SW480 (cell line): ENCODE measurements at regions not wholly inside any gene's neighbourhood (a gene's known extent, or its start where the extent isn't known, plus 50 kb on each side); places are given as distances from the start of the nearest gene placed in this dataset.
"Not testable (repeated sequence)": the region's sequence is repeated elsewhere in the genome, so short reads cannot be mapped to it uniquely, and the experiment has no call there.

Source experiments
- DNase-seq: peaks from one replicate; pipeline ENCODE4 v3.0.0-alpha.2; 2016; ENCODE audit warnings: low spot score

- DNase-seq: no peak
Measured at GRCh38 chr5:27810458-27810857, 772.1 kb upstream of the CDH9 start.

- no peak for DNase-seq
Measured at GRCh38 chr5:27797220-27797619, 758.8 kb upstream of the CDH9 start.

- DNase-seq: no peak
Measured at GRCh38 chr5:27788184-27788583, 749.8 kb upstream of the CDH9 start.

GRCh38 chr5:27784317-27784716 lies 745.9 kb upstream of the CDH9 start:
- no peak for DNase-seq

GRCh38 chr5:27778121-27778520 lies 739.7 kb upstream of the CDH9 start:
- no peak for DNase-seq

- no peak for DNase-seq
Measured at GRCh38 chr5:27773636-27774035, 735.2 kb upstream of the CDH9 start.

- DNase-seq: no peak
Measured at GRCh38 chr5:27773166-27773565, 734.8 kb upstream of the CDH9 start.

- DNase-seq: no peak
Measured at GRCh38 chr5:27769748-27770402, 731.5 kb upstream of the CDH9 start.

- no peak for DNase-seq
Measured at GRCh38 chr5:27748847-27749246, 710.5 kb upstream of the CDH9 start.

GRCh38 chr5:27743383-27743979 lies 705.1 kb upstream of the CDH9 start:
- not testable (repeated sequence) for DNase-seq

GRCh38 chr5:27742805-27743204 lies 704.4 kb upstream of the CDH9 start:
- DNase-seq: no peak

GRCh38 chr5:27734838-27735237 lies 696.5 kb upstream of the CDH9 start:
- DNase-seq: no peak

GRCh38 chr5:27733237-27733636 lies 694.9 kb upstream of the CDH9 start:
- no peak for DNase-seq

GRCh38 chr5:27727254-27727653 lies 688.9 kb upstream of the CDH9 start:
- DNase-seq: no peak

- DNase-seq: no peak
Measured at GRCh38 chr5:27722337-27722736, 684.0 kb upstream of the CDH9 start.

- DNase-seq: no peak
Measured at GRCh38 chr5:27708534-27708933, 670.1 kb upstream of the CDH9 start.

GRCh38 chr5:27706832-27707231 lies 668.4 kb upstream of the CDH9 start:
- DNase-seq: no peak

GRCh38 chr5:27705661-27706060 lies 667.3 kb upstream of the CDH9 start:
- DNase-seq: no peak

- DNase-seq: peak; percentile 33
Measured at GRCh38 chr5:27701931-27702903, 663.8 kb upstream of the CDH9 start.

- no peak for DNase-seq
Measured at GRCh38 chr5:27700526-27700925, 662.1 kb upstream of the CDH9 start.

- DNase-seq: peak; percentile 1
Measured at GRCh38 chr5:27682600-27682999, 644.2 kb upstream of the CDH9 start.

- no peak for DNase-seq
Measured at GRCh38 chr5:27652505-27652904, 614.1 kb upstream of the CDH9 start.
